MM.1S (cell line): ENCODE measurements at regions not wholly inside any gene's neighbourhood (a gene's known extent, or its start where the extent isn't known, plus 50 kb on each side); places are given as distances from the start of the nearest gene placed in this dataset.
A peak's percentile ranks its signal among the peaks of the same experiment; 100 is the strongest.

Experiments
- DNase-seq: peaks from one replicate; pipeline ENCODE4 v3.0.0-alpha.2; 2015
- H2AFZ ChIP-seq: fragments of 300-600 bp; sonication (generic); 2 replicates; pipeline ENCODE4 v1.6.0; 2016; ENCODE audit warnings: antibody characterized with exemption, low read length
- H3F3A ChIP-seq: fragments of 300-600 bp; sonication (generic); 2 replicates; pipeline ENCODE4 v1.6.1; 2016; ENCODE audit warnings: mild to moderate bottlenecking, antibody characterized with exemption, low read length, moderate library complexity, mixed read lengths; ENCODE audit not compliant: insufficient read depth
- H3K27ac ChIP-seq: fragments of 300-600 bp; sonication (generic); 2 replicates; pipeline ENCODE4 v1.5.1; 2016; ENCODE audit warnings: mild to moderate bottlenecking, low read length
- H3K27me3 ChIP-seq: fragments of 300-600 bp; sonication (generic); replicated peaks from 2 replicates; pipeline ENCODE4 v1.6.0; 2016; ENCODE audit warnings: low read length; ENCODE audit not compliant: insufficient read depth
- H3K36me3 ChIP-seq: fragments of 300-600 bp; sonication (generic); replicated peaks from 2 replicates; pipeline ENCODE4 v1.6.1; 2016; ENCODE audit warnings: mild to moderate bottlenecking, low read length, mixed read lengths; ENCODE audit not compliant: insufficient read depth
- H3K4me1 ChIP-seq: fragments of 300-600 bp; sonication (generic); 2 replicates; pipeline ENCODE4 v1.6.1; 2016; ENCODE audit warnings: low read length, mixed read lengths
- H3K4me2 ChIP-seq: fragments of 300-600 bp; sonication (generic); 2 replicates; pipeline ENCODE4 v1.6.0; 2016; ENCODE audit warnings: low read depth, low read length
- H3K4me3 ChIP-seq: fragments of 300-600 bp; sonication (generic); 2 replicates; pipeline ENCODE4 v1.5.1; 2016; ENCODE audit warnings: low read length, mixed read lengths
- H3K79me2 ChIP-seq: fragments of 300-600 bp; sonication (generic); 2 replicates; pipeline ENCODE4 v1.6.1; 2016; ENCODE audit warnings: mixed run types, low read length, mixed read lengths
- H3K9ac ChIP-seq: fragments of 300-600 bp; sonication (generic); 2 replicates; pipeline ENCODE4 v1.6.1; 2016; ENCODE audit warnings: low read length, mixed read lengths
- H3K9me2 ChIP-seq: fragments of 300-600 bp; sonication (generic); replicated peaks from 2 replicates; pipeline ENCODE4 v1.6.1; 2016; ENCODE audit warnings: mild to moderate bottlenecking, low read length, mixed read lengths; ENCODE audit not compliant: insufficient read depth
- H3K9me3 ChIP-seq: fragments of 300-600 bp; sonication (generic); replicated peaks from 2 replicates; pipeline ENCODE4 v1.6.1; 2016; ENCODE audit warnings: mild to moderate bottlenecking, low read length, mixed read lengths; ENCODE audit not compliant: insufficient read depth
- H4K20me1 ChIP-seq: fragments of 300-600 bp; sonication (generic); 2 replicates; pipeline ENCODE4 v1.6.1; 2016; ENCODE audit warnings: mild to moderate bottlenecking, low read length, moderate library complexity, mixed read lengths; ENCODE audit not compliant: insufficient read depth
- CTCF ChIP-seq: fragments of 300-600 bp; sonication (generic); IDR thresholded peaks from 2 replicates; pipeline ENCODE4 v1.5.1; 2016; ENCODE audit warnings: antibody characterized with exemption, low read length, mixed read lengths
- EZH2 ChIP-seq: fragments of 300-600 bp; sonication (generic); optimal IDR thresholded peaks from 2 replicates; pipeline ENCODE3; 2017; ENCODE audit warnings: low read depth, mild to moderate bottlenecking, antibody characterized with exemption, low read length, mixed read lengths
- EZH2phosphoT487 ChIP-seq: fragments of 300-600 bp; sonication (generic); IDR thresholded peaks from 2 replicates; pipeline ENCODE4 v1.6.1; 2018; ENCODE audit warnings: antibody characterized with exemption, low read length

DNA sequence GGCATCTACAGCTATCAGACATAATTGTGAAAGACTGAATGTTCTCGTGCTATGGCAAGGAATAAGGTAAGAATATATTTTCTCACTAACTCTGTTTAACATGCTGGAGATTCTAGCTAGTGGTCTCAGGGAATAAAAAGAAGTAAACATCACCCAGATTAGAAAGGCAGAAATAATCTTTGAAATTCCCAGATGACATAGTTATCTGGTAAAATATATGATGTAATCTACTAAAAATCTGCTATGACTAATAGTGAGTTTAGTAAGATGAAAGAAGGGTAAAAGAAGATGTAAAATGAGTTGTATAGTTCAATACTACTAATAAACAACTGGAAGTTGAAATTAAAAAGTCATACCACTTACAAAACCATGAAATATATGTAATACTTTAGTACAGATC is 134.2 kb downstream of the DSC3 start:
- H3K4me1 ChIP-seq: no peaks in the 10 kb centered on the region
- H3K79me2 ChIP-seq: no peaks in the 10 kb centered on the region
- TF ChIP-seq CTCF: no peak
- no peak for TF ChIP-seq EZH2phosphoT487
- TF ChIP-seq EZH2: no peak
- no peaks in the 10 kb centered on the region for H4K20me1 ChIP-seq
- no peaks in the 10 kb centered on the region for H3K9me3 ChIP-seq
- no peaks in the 10 kb centered on the region for H3K27me3 ChIP-seq
- H3K9me2 ChIP-seq: no peaks in the 10 kb centered on the region
- H3K36me3 ChIP-seq: no peaks in the 10 kb centered on the region
- H3K9ac ChIP-seq: no peak overlapping the region
- DNase-seq: no peak
- H3K4me3 ChIP-seq: no peak overlapping the region
- H3F3A ChIP-seq: no peaks in the 10 kb centered on the region
- no peak overlapping the region for H3K4me2 ChIP-seq
- H3K27ac ChIP-seq: no peak overlapping the region
- H2AFZ ChIP-seq: no peak overlapping the region

- Histone ChIP-seq H3K4me3 (no peak overlapping the region), H3K4me2 (no peak overlapping the region), H3K36me3 (no peaks in the 10 kb centered on the region), H3K9me2 (no peaks in the 10 kb centered on the region), H2AFZ (no peak overlapping the region), H3K79me2 (no peaks in the 10 kb centered on the region), H3K27ac (no peak overlapping the region), H3K9me3 (no peaks in the 10 kb centered on the region), H3K27me3 (no peaks in the 10 kb centered on the region), H3K4me1 (no peaks in the 10 kb centered on the region), H3F3A (no peaks in the 10 kb centered on the region), H4K20me1 (no peaks in the 10 kb centered on the region), H3K9ac (no peak overlapping the region)
- no peak for DNase-seq
- TF ChIP-seq EZH2: no peak
- TF ChIP-seq CTCF: no peak
- TF ChIP-seq EZH2phosphoT487: no peak
These were observed 139.0 kb downstream of the DSC3 start for GRCh38 chr18:30903566-30903965.

DNA sequence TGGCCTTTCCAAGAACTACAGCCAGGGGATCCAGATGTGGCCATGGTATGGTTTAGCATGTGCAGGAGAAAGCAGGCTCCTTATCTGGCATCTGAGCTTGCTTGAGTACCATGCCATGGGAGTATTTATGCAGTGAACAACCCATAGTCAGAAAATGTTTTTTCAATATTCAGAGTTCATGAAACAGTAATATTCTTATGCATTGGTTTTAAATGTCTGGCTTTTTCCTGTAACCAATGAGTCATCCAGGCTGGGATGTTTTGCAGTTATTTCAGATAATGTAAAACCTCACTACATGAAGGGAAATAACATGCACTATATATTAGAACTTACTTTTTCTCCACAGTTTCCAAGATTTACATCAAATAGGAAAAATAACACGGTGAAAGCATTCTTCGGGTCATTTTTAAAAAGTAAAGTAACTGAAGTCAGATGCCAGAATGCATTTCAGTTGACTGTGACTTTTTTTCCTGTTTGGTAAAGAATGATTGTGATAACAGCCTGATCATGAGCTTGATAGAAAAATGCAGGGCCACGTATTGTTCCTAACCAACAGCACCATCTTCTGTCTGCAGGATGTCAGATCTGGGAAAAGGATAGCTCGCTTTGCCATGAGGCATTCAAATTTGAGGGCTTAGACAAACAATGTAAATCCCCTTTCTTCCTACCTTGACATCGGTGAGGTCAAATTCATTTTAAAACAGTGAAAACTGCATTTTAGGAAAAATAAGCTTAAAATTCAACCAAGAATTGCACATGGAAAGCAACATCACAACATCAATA is 152.8 kb downstream of the DSC3 start:
- no peak overlapping the region for H2AFZ ChIP-seq
- H3K4me3 ChIP-seq: no peak overlapping the region
- H3F3A ChIP-seq: no peaks in the 10 kb centered on the region
- H4K20me1 ChIP-seq: no peaks in the 10 kb centered on the region
- H3K79me2 ChIP-seq: no peaks in the 10 kb centered on the region
- H3K27me3 ChIP-seq: no peaks in the 10 kb centered on the region
- TF ChIP-seq CTCF (peak; percentile 49), EZH2 (no peak)
- no peaks in the 10 kb centered on the region for H3K9me2 ChIP-seq
- peak; percentile 38 for DNase-seq
- no peak overlapping the region for H3K27ac ChIP-seq
- H3K4me2 ChIP-seq: no peak overlapping the region
- no peak overlapping the region for H3K9ac ChIP-seq
- no peaks in the 10 kb centered on the region for H3K36me3 ChIP-seq
- H3K4me1 ChIP-seq: no peaks in the 10 kb centered on the region
- H3K9me3 ChIP-seq: no peaks in the 10 kb centered on the region
